GM23338 (cell line): ENCODE measurements at regions not wholly inside any gene's neighbourhood (a gene's known extent, or its start where the extent isn't known, plus 50 kb on each side); places are given as distances from the start of the nearest gene placed in this dataset.

Experiments
- ATAC-seq: fragments of 200-7000 bp; cut with Tn5 transposase; 3 replicates; pipeline ENCODE4 v1.9.1; 2020
- DNase-seq: peaks from one replicate; pipeline ENCODE4 v3.0.0-alpha.2; 2015; ENCODE audit warnings: low spot score
- H2AFZ ChIP-seq: fragments of 200-600 bp; sonication (generic); 2 replicates; pipeline ENCODE4 v1.8.0; 2016; ENCODE audit warnings: antibody characterized with exemption, mild to moderate bottlenecking, moderate library complexity
- H3F3A ChIP-seq: fragments of 200-600 bp; sonication (generic); replicated peaks from 2 replicates; pipeline ENCODE4 v1.8.0; 2017; ENCODE audit warnings: antibody characterized with exemption, mixed run types, low read depth
- H3K27ac ChIP-seq: fragments of 200-600 bp; sonication (generic); 2 replicates; pipeline ENCODE4 v1.6.1; 2016; ENCODE audit warnings: low read depth
- H3K27me3 ChIP-seq: fragments of 200-600 bp; sonication (generic); 2 replicates; pipeline ENCODE4 v1.8.0; 2016; ENCODE audit warnings: mild to moderate bottlenecking, mixed run types, moderate library complexity; ENCODE audit not compliant: insufficient read depth
- H3K36me3 ChIP-seq: fragments of 200-600 bp; sonication (generic); 2 replicates; pipeline ENCODE4 v1.8.0; 2016; ENCODE audit warnings: mild to moderate bottlenecking; ENCODE audit not compliant: insufficient read depth
- H3K4me1 ChIP-seq: fragments of 200-600 bp; sonication (generic); 2 replicates; pipeline ENCODE4 v1.8.0; 2016; ENCODE audit warnings: mild to moderate bottlenecking, moderate library complexity; ENCODE audit not compliant: insufficient read depth
- H3K4me2 ChIP-seq: fragments of 200-600 bp; sonication (generic); 2 replicates; pipeline ENCODE4 v1.7.1; 2017; ENCODE audit warnings: mixed run types
- H3K4me3 ChIP-seq: fragments of 200-600 bp; sonication (generic); 2 replicates; pipeline ENCODE4 v1.6.1; 2016; ENCODE audit warnings: mixed run types
- H3K79me2 ChIP-seq: fragments of 200-600 bp; sonication (generic); replicated peaks from 2 replicates; pipeline ENCODE4 v1.8.0; 2017; ENCODE audit warnings: mild to moderate bottlenecking; ENCODE audit not compliant: insufficient read depth
- H3K9me2 ChIP-seq: fragments of 200-600 bp; sonication (generic); 2 replicates; pipeline ENCODE4 v1.8.0; 2017; ENCODE audit not compliant: insufficient read depth
- H4K20me1 ChIP-seq: fragments of 200-600 bp; sonication (generic); replicated peaks from 2 replicates; pipeline ENCODE4 v1.8.0; 2017; ENCODE audit warnings: mild to moderate bottlenecking; ENCODE audit not compliant: insufficient read depth
- H3K27ac Mint-ChIP-seq: 2 replicates; pipeline ENCODE4 v1.8.0; 2020; ENCODE audit warnings: inconsistent platforms, mild to moderate bottlenecking, moderate library complexity, mixed read lengths
- H3K27me3 Mint-ChIP-seq: 3 replicates; pipeline ENCODE4 v1.8.0; 2022; ENCODE audit warnings: low read depth, mild to moderate bottlenecking, moderate library complexity, mixed read lengths, inconsistent platforms; ENCODE audit not compliant: insufficient read depth, poor library complexity
- H3K36me3 Mint-ChIP-seq: 3 replicates; pipeline ENCODE4 v1.8.0; 2021; ENCODE audit warnings: low read depth, mild to moderate bottlenecking, inconsistent platforms, moderate library complexity, mixed read lengths
- H3K4me1 Mint-ChIP-seq: 3 replicates; pipeline ENCODE4 v1.8.0; 2020; ENCODE audit warnings: mild to moderate bottlenecking, inconsistent platforms, mixed read lengths
- H3K4me3 Mint-ChIP-seq: 3 replicates; pipeline ENCODE4 v1.8.0; 2021; ENCODE audit warnings: moderate library complexity, mild to moderate bottlenecking, inconsistent platforms, mixed read lengths
- H3K9me3 Mint-ChIP-seq: 3 replicates; pipeline ENCODE4 v1.8.0; 2020; ENCODE audit warnings: moderate library complexity, mild to moderate bottlenecking, inconsistent platforms, mixed read lengths
- CREB1 ChIP-seq: fragments of 250-450 bp; sonication (Bioruptor Pico); IDR thresholded peaks from 2 replicates; pipeline ENCODE4 v1.5.0; 2020; ENCODE audit warnings: low read depth, mild to moderate bottlenecking, moderate library complexity
- EZH2 ChIP-seq: fragments of 200-600 bp; sonication (generic); IDR thresholded peaks from one replicate; pipeline ENCODE4 v1.8.0; 2017; ENCODE audit warnings: antibody characterized with exemption, mild to moderate bottlenecking, low read depth; ENCODE audit not compliant: unreplicated experiment
- EZH2phosphoT487 ChIP-seq: fragments of 200-600 bp; sonication (generic); IDR thresholded peaks from one replicate; pipeline ENCODE4 v1.8.1; 2018; ENCODE audit warnings: antibody characterized with exemption; ENCODE audit not compliant: unreplicated experiment
- JUNB ChIP-seq: IDR thresholded peaks from one replicate; pipeline ENCODE4 v1.6.1; 2016; ENCODE audit warnings: antibody characterized with exemption; ENCODE audit not compliant: unreplicated experiment
- NANOG ChIP-seq: IDR thresholded peaks from 2 replicates; pipeline ENCODE4 v1.6.1; 2016; ENCODE audit warnings: antibody characterized with exemption, borderline replicate concordance
- POLR2AphosphoS5 ChIP-seq: IDR thresholded peaks from 2 replicates; pipeline ENCODE4 v1.6.1; 2016; ENCODE audit warnings: antibody characterized with exemption, low read depth
- STAT1 ChIP-seq: IDR thresholded peaks from one replicate; pipeline ENCODE4 v1.6.1; 2016; ENCODE audit warnings: antibody characterized with exemption; ENCODE audit not compliant: unreplicated experiment
- ZNF114 ChIP-seq: fragments of 250-450 bp; sonication (Bioruptor Pico); IDR thresholded peaks from 2 replicates; pipeline ENCODE4 v1.5.0; 2020; ENCODE audit warnings: mild to moderate bottlenecking, moderate library complexity
- ZNF331 ChIP-seq: fragments of 250-450 bp; sonication (Bioruptor Pico); IDR thresholded peaks from 2 replicates; pipeline ENCODE4 v1.5.0; 2020; ENCODE audit warnings: low read depth, mild to moderate bottlenecking, moderate library complexity
- TF ChIP-seq, protein P1 (sequence below): fragments of 250-450 bp; sonication (Bioruptor Pico); IDR thresholded peaks from 2 replicates; pipeline ENCODE4 v1.5.0; 2020; ENCODE audit warnings: mild to moderate bottlenecking, moderate library complexity
- TF ChIP-seq, protein P2 (sequence below): IDR thresholded peaks from one replicate; pipeline ENCODE4 v1.6.1; 2018; ENCODE audit warnings: antibody characterized with exemption; ENCODE audit not compliant: unreplicated experiment
- TF ChIP-seq, protein P3 (sequence below): IDR thresholded peaks from 2 replicates; pipeline ENCODE4 v1.6.1; 2016; ENCODE audit warnings: antibody characterized with exemption
- TF ChIP-seq, protein P4 (sequence below), 2 experiments: fragments of 200-600 bp in 1 of 2; sonication (generic) in 1 of 2; conservative IDR thresholded peaks; 2 replicates each; pipeline versions ENCODE4 v1.5.1 to v1.6.1; 2016 to 2017; ENCODE audit warnings: antibody characterized with exemption in 2 of 2, low read depth in 2 of 2, mild to moderate bottlenecking in 2 of 2, moderate library complexity in 1 of 2

DNA sequence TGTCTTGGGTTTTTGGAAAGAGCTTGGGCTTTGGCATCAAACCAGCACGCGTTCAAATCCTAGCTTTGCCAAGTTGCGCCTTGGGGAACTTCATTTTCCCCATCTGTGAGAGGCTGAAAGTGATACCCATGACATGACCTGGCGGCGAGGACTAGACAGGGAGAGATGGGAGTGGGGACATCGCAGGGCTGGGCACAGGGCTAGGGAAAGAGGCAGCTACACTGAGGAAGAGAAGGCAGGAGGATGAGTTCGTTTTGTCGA lies 202.9 kb downstream of the IRF8 start:
- Histone ChIP-seq H4K20me1 (no peaks in the 10 kb centered on the region), H3K9me2 (no peaks in the 10 kb centered on the region), H3K4me2 (no peak overlapping the region), H3K79me2 (no peaks in the 10 kb centered on the region), H3K4me1 (no peaks in the 10 kb centered on the region), H2AFZ (no peak overlapping the region), H3K27ac (no peak overlapping the region), H3K36me3 (no peaks in the 10 kb centered on the region), H3K4me3 (no peak overlapping the region), H3K27me3 (no peaks in the 10 kb centered on the region), H3F3A (no peaks in the 10 kb centered on the region)
- Mint-ChIP-seq H3K9me3 (0 out of 3 replicates have a peak, but pooled peaks cover 3% of the 10 kb centered on the region), H3K4me1 (peaks cover 5% of the 10 kb centered on the region; the same call in 2 of the 3 replicates), H3K4me3 (no peak overlapping the region), H3K27me3 (peaks cover 4% of the 10 kb centered on the region), H3K36me3 (no peaks in the 10 kb centered on the region), H3K27ac (no peak overlapping the region)
- ATAC-seq, result no peak
- TF ChIP-seq STAT1, result no peak
- no peak for TF ChIP-seq JUNB
- no peak for TF ChIP-seq EZH2phosphoT487
- TF ChIP-seq, protein P1, sequence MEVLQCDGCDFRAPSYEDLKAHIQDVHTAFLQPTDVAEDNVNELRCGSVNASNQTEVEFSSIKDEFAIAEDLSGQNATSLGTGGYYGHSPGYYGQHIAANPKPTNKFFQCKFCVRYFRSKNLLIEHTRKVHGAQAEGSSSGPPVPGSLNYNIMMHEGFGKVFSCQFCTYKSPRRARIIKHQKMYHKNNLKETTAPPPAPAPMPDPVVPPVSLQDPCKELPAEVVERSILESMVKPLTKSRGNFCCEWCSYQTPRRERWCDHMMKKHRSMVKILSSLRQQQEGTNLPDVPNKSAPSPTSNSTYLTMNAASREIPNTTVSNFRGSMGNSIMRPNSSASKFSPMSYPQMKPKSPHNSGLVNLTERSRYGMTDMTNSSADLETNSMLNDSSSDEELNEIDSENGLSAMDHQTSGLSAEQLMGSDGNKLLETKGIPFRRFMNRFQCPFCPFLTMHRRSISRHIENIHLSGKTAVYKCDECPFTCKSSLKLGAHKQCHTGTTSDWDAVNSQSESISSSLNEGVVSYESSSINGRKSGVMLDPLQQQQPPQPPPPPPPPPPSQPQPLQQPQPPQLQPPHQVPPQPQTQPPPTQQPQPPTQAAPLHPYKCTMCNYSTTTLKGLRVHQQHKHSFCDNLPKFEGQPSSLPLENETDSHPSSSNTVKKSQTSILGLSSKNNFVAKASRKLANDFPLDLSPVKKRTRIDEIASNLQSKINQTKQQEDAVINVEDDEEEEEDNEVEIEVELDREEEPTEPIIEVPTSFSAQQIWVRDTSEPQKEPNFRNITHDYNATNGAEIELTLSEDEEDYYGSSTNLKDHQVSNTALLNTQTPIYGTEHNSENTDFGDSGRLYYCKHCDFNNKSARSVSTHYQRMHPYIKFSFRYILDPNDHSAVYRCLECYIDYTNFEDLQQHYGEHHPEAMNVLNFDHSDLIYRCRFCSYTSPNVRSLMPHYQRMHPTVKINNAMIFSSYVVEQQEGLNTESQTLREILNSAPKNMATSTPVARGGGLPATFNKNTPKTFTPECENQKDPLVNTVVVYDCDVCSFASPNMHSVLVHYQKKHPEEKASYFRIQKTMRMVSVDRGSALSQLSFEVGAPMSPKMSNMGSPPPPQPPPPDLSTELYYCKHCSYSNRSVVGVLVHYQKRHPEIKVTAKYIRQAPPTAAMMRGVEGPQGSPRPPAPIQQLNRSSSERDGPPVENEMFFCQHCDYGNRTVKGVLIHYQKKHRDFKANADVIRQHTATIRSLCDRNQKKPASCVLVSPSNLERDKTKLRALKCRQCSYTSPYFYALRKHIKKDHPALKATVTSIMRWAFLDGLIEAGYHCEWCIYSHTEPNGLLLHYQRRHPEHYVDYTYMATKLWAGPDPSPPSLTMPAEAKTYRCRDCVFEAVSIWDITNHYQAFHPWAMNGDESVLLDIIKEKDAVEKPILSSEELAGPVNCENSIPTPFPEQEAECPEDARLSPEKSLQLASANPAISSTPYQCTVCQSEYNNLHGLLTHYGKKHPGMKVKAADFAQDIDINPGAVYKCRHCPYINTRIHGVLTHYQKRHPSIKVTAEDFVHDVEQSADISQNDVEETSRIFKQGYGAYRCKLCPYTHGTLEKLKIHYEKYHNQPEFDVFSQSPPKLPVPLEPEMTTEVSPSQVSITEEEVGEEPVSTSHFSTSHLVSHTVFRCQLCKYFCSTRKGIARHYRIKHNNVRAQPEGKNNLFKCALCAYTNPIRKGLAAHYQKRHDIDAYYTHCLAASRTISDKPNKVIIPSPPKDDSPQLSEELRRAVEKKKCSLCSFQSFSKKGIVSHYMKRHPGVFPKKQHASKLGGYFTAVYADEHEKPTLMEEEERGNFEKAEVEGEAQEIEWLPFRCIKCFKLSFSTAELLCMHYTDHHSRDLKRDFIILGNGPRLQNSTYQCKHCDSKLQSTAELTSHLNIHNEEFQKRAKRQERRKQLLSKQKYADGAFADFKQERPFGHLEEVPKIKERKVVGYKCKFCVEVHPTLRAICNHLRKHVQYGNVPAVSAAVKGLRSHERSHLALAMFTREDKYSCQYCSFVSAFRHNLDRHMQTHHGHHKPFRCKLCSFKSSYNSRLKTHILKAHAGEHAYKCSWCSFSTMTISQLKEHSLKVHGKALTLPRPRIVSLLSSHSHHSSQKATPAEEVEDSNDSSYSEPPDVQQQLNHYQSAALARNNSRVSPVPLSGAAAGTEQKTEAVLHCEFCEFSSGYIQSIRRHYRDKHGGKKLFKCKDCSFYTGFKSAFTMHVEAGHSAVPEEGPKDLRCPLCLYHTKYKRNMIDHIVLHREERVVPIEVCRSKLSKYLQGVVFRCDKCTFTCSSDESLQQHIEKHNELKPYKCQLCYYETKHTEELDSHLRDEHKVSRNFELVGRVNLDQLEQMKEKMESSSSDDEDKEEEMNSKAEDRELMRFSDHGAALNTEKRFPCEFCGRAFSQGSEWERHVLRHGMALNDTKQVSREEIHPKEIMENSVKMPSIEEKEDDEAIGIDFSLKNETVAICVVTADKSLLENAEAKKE (CRISPR knock-in tag), result no peak
- TF ChIP-seq, protein P2, sequence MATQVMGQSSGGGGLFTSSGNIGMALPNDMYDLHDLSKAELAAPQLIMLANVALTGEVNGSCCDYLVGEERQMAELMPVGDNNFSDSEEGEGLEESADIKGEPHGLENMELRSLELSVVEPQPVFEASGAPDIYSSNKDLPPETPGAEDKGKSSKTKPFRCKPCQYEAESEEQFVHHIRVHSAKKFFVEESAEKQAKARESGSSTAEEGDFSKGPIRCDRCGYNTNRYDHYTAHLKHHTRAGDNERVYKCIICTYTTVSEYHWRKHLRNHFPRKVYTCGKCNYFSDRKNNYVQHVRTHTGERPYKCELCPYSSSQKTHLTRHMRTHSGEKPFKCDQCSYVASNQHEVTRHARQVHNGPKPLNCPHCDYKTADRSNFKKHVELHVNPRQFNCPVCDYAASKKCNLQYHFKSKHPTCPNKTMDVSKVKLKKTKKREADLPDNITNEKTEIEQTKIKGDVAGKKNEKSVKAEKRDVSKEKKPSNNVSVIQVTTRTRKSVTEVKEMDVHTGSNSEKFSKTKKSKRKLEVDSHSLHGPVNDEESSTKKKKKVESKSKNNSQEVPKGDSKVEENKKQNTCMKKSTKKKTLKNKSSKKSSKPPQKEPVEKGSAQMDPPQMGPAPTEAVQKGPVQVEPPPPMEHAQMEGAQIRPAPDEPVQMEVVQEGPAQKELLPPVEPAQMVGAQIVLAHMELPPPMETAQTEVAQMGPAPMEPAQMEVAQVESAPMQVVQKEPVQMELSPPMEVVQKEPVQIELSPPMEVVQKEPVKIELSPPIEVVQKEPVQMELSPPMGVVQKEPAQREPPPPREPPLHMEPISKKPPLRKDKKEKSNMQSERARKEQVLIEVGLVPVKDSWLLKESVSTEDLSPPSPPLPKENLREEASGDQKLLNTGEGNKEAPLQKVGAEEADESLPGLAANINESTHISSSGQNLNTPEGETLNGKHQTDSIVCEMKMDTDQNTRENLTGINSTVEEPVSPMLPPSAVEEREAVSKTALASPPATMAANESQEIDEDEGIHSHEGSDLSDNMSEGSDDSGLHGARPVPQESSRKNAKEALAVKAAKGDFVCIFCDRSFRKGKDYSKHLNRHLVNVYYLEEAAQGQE, result no peak
- no peak for TF ChIP-seq CREB1
- no peak for TF ChIP-seq ZNF114 (CRISPR knock-in tag)
- TF ChIP-seq EZH2, result no peak
- TF ChIP-seq, protein P3, sequence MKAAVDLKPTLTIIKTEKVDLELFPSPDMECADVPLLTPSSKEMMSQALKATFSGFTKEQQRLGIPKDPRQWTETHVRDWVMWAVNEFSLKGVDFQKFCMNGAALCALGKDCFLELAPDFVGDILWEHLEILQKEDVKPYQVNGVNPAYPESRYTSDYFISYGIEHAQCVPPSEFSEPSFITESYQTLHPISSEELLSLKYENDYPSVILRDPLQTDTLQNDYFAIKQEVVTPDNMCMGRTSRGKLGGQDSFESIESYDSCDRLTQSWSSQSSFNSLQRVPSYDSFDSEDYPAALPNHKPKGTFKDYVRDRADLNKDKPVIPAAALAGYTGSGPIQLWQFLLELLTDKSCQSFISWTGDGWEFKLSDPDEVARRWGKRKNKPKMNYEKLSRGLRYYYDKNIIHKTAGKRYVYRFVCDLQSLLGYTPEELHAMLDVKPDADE, result no peak
- no peak for TF ChIP-seq POLR2AphosphoS5
- TF ChIP-seq, protein P4, sequence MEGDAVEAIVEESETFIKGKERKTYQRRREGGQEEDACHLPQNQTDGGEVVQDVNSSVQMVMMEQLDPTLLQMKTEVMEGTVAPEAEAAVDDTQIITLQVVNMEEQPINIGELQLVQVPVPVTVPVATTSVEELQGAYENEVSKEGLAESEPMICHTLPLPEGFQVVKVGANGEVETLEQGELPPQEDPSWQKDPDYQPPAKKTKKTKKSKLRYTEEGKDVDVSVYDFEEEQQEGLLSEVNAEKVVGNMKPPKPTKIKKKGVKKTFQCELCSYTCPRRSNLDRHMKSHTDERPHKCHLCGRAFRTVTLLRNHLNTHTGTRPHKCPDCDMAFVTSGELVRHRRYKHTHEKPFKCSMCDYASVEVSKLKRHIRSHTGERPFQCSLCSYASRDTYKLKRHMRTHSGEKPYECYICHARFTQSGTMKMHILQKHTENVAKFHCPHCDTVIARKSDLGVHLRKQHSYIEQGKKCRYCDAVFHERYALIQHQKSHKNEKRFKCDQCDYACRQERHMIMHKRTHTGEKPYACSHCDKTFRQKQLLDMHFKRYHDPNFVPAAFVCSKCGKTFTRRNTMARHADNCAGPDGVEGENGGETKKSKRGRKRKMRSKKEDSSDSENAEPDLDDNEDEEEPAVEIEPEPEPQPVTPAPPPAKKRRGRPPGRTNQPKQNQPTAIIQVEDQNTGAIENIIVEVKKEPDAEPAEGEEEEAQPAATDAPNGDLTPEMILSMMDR (conservative IDR thresholded peaks at IDR 0.05; ENCODE audit: low read depth in 2 of 2), result no peak
- no peak for TF ChIP-seq ZNF331 (CRISPR knock-in tag)
- TF ChIP-seq NANOG, result no peak
- no peak for DNase-seq
